IMR-90 (cell line): ENCODE measurements at regions not wholly inside any gene's neighbourhood (a gene's known extent, or its start where the extent isn't known, plus 50 kb on each side); places are given as distances from the start of the nearest gene placed in this dataset.

Source experiments
- ATAC-seq: fragments of 200-7000 bp; cut with Tn5 transposase; 2 replicates; pipeline ENCODE4 v1.9.1; 2020; ENCODE audit warnings: low read depth, mild to moderate bottlenecking, moderate library complexity
- BruUV-seq: library from RNA; stranded (reverse); fragments of 400-500 nt; replicated peaks from 2 replicates; lab custom pipeline; 2021; lab: Mats Ljungman, UMichigan
- CTCF ChIA-PET: fragments of 300-600 bp; formaldehyde crosslinking; extraction: SDS; loops from one replicate; lab custom pipeline; 2021; ENCODE audit warnings: antibody characterized with exemption; lab: Yijun Ruan, JAX
- POLR2A ChIA-PET: fragments of 300-600 bp; sonication (Branson Sonifier 250); formaldehyde crosslinking; loops from one replicate; lab custom pipeline; 2022; ENCODE audit warnings: antibody characterized with exemption; ENCODE audit not compliant: unreplicated experiment; lab: Charles Lee
- DNase-seq: peaks from one replicate; pipeline ENCODE4 v3.0.0; 2013
- H2AFZ ChIP-seq: replicated peaks from 2 replicates; pipeline ENCODE3; 2013; ENCODE audit warnings: low read length, mild to moderate bottlenecking; ENCODE audit not compliant: poor library complexity
- H2AK5ac ChIP-seq: 2 replicates; pipeline ENCODE4 v1.6.1; 2013; ENCODE audit warnings: low read depth, low read length, inconsistent platforms
- H2AK9ac ChIP-seq: replicated peaks from 2 replicates; pipeline ENCODE3; 2013; ENCODE audit warnings: mild to moderate bottlenecking, low read depth, low read length, moderate library complexity; ENCODE audit not compliant: poor library complexity
- H2BK120ac ChIP-seq: 2 replicates; pipeline ENCODE4 v1.6.1; 2013; ENCODE audit warnings: low read depth, low read length, inconsistent platforms
- H2BK15ac ChIP-seq: 3 replicates; pipeline ENCODE4 v1.6.1; 2013; ENCODE audit warnings: low read depth, low read length, inconsistent platforms
- H2BK20ac ChIP-seq: 2 replicates; pipeline ENCODE4 v1.6.1; 2013; ENCODE audit warnings: low read depth, mild to moderate bottlenecking, inconsistent platforms, low read length, moderate library complexity
- H2BK5ac ChIP-seq: 2 replicates; pipeline ENCODE4 v1.6.1; 2013; ENCODE audit warnings: mild to moderate bottlenecking, low read depth, low read length, inconsistent platforms; ENCODE audit not compliant: poor library complexity, severe bottlenecking
- H3K14ac ChIP-seq: replicated peaks from 2 replicates; pipeline ENCODE4 v1.6.1; 2013; ENCODE audit warnings: low read depth, low read length, inconsistent platforms
- H3K18ac ChIP-seq: 2 replicates; pipeline ENCODE4 v1.6.1; 2013; ENCODE audit warnings: low read depth, low read length, control low read depth
- H3K23ac ChIP-seq: 2 replicates; pipeline ENCODE4 v1.6.1; 2013; ENCODE audit warnings: low read depth, low read length, inconsistent platforms
- H3K27ac ChIP-seq: 2 replicates; pipeline ENCODE4 v1.5.1; 2013; ENCODE audit warnings: mild to moderate bottlenecking, control low read depth, low read length; ENCODE audit not compliant: insufficient read depth
- H3K27me3 ChIP-seq: 2 replicates; pipeline ENCODE4 v1.6.1; 2013; ENCODE audit warnings: low read length; ENCODE audit not compliant: control insufficient read depth, insufficient read depth
- H3K36me3 ChIP-seq: 2 replicates; pipeline ENCODE4 v1.6.1; 2013; ENCODE audit warnings: low read length, mixed read lengths; ENCODE audit not compliant: control insufficient read depth, insufficient read depth
- H3K4ac ChIP-seq: 2 replicates; pipeline ENCODE4 v1.6.1; 2013; ENCODE audit warnings: low read depth, low read length, inconsistent platforms
- H3K4me1 ChIP-seq: 2 replicates; pipeline ENCODE4 v1.6.1; 2013; ENCODE audit warnings: low read length, mixed read lengths; ENCODE audit not compliant: control insufficient read depth, insufficient read depth
- H3K4me2 ChIP-seq: 2 replicates; pipeline ENCODE4 v1.6.1; 2013; ENCODE audit warnings: low read depth, mild to moderate bottlenecking, control low read depth, low read length, moderate library complexity
- H3K4me3 ChIP-seq: 2 replicates; pipeline ENCODE4 v1.5.1; 2013; ENCODE audit warnings: low read depth, mild to moderate bottlenecking, control low read depth, low read length, moderate library complexity; ENCODE audit not compliant: insufficient read depth
- H3K56ac ChIP-seq: 2 replicates; pipeline ENCODE4 v1.6.1; 2013; ENCODE audit warnings: low read length, inconsistent platforms; ENCODE audit not compliant: insufficient read depth; ENCODE audit errors: extremely low read depth
- H3K79me1 ChIP-seq, 2 experiments: 2 replicates each; pipeline ENCODE4 v1.6.1; 2013; ENCODE audit warnings: low read length in 2 of 2, inconsistent platforms in 1 of 2, low read depth in 1 of 2
- H3K9ac ChIP-seq: 2 replicates; pipeline ENCODE4 v1.6.1; 2013; ENCODE audit warnings: low read depth, low read length, control low read depth
- H3K9me1 ChIP-seq: 2 replicates; pipeline ENCODE4 v1.6.1; 2013; ENCODE audit warnings: low read length, inconsistent platforms; ENCODE audit not compliant: insufficient read depth
- H3K9me3 ChIP-seq: 2 replicates; pipeline ENCODE4 v1.6.1; 2013; ENCODE audit warnings: low read length; ENCODE audit not compliant: control insufficient read depth, insufficient read depth
- H4K20me1 ChIP-seq: 2 replicates; pipeline ENCODE4 v1.6.1; 2013; ENCODE audit warnings: low read length, inconsistent platforms; ENCODE audit not compliant: insufficient read depth
- H4K5ac ChIP-seq: 2 replicates; pipeline ENCODE4 v1.6.1; 2013; ENCODE audit warnings: mild to moderate bottlenecking, low read depth, low read length, control low read depth
- H4K8ac ChIP-seq, 2 experiments: 2 replicates each; pipeline ENCODE4 v1.6.1; 2013; ENCODE audit warnings: low read depth in 2 of 2, low read length in 2 of 2, control low read depth in 1 of 2, inconsistent platforms in 1 of 2
- H4K91ac ChIP-seq: 2 replicates; pipeline ENCODE4 v1.6.1; 2013; ENCODE audit warnings: low read depth, low read length, inconsistent platforms; ENCODE audit not compliant: insufficient read depth
- BHLHE40 ChIP-seq: fragments of 150-350 bp; IDR thresholded peaks from 2 replicates; pipeline ENCODE4 v1.6.1; 2016; ENCODE audit warnings: mild to moderate bottlenecking, low read depth, low read length
- ELK1 ChIP-seq: fragments of 150-350 bp; IDR thresholded peaks from 2 replicates; pipeline ENCODE4 v1.6.1; 2016; ENCODE audit warnings: low read depth, mild to moderate bottlenecking, low read length, moderate library complexity, borderline replicate concordance
- USF2 ChIP-seq: fragments of 150-350 bp; IDR thresholded peaks from 2 replicates; pipeline ENCODE4 v1.6.1; 2017; ENCODE audit warnings: mild to moderate bottlenecking, antibody characterized with exemption, low read length, low read depth
- WGBS, 2 experiments: methylation state at CpG; one replicate each; pipeline versions ENCODE4 v1.1.5 to v1.1.7; 2013; ENCODE audit warnings: missing lambda C conversion rate in 2 of 2; ENCODE audit not compliant: insufficient read length in 1 of 2; ENCODE audit errors: extremely low coverage in 2 of 2; 5-methylcytosine and 5-hydroxymethylcytosine counted together
- dilution Hi-C: fragments of 300-500 bp; cut with HindIII; formaldehyde crosslinking; loops from one replicate; pipeline ENCODE4 v1.14.3; 2018; ENCODE audit warnings: low sequenced_read_pairs; ENCODE audit not compliant: unreplicated experiment
- in situ Hi-C: fragments of 300-500 bp; cut with MboI; formaldehyde crosslinking; loops from 3 replicates; pipeline ENCODE4 v1.14.3; 2019; ENCODE audit warnings: low sequenced_read_pairs, inconsistent platforms, mixed read lengths
- intact Hi-C: fragments of 100-400 bp; cut with micrococcal nuclease; formaldehyde crosslinking; loops from 2 replicates; pipeline ENCODE4 v1.10.0; 2022

- Histone ChIP-seq H2BK15ac (no peak overlapping the region), H3K27me3 (no peaks in the 10 kb centered on the region), H3K9ac (no peak overlapping the region), H3K36me3 (no peaks in the 10 kb centered on the region), H3K18ac (no peak overlapping the region), H2BK20ac (no peak overlapping the region), H3K4ac (no peak overlapping the region), H3K4me2 (no peak overlapping the region), H2AK9ac (no peak overlapping the region), H3K9me1 (no peaks in the 10 kb centered on the region), H3K4me3 (no peak overlapping the region), H3K4me1 (no peaks in the 10 kb centered on the region), H4K8ac (no peak overlapping the region), H3K23ac (no peak overlapping the region), H4K5ac (no peak overlapping the region), H3K14ac (no peak overlapping the region), H3K79me1 (no peaks in the 10 kb centered on the region), H3K56ac (no peak overlapping the region), H2BK5ac (no peak overlapping the region), H4K20me1 (no peaks in the 10 kb centered on the region), H2AFZ (no peak overlapping the region), H2AK5ac (no peak overlapping the region), H3K9me3 (no peaks in the 10 kb centered on the region), H2BK120ac (no peak overlapping the region), H4K91ac (no peak overlapping the region), H3K27ac (no peak overlapping the region)
- no peak for DNase-seq
- in situ Hi-C loops, result no loop called here
- no peak for TF ChIP-seq ELK1
- TF ChIP-seq USF2, result no peak
- no peak for TF ChIP-seq BHLHE40
- ChIA-PET CTCF (no interaction called here), POLR2A (no interaction called here)
- dilution Hi-C loops, result no loop called here
- intact Hi-C loops, result no loop called here
- ATAC-seq, result no peak
- no TSS peak for BruUV-seq
- WGBS, 2 experiments, result no CpG with 5 or more reads among the region's 3 CpGs
Measured at GRCh38 chr2:136408795-136409194, 290.8 kb upstream of the CXCR4 start.
